K562 (cell line): ENCODE measurements at regions not wholly inside any gene's neighbourhood (a gene's known extent, or its start where the extent isn't known, plus 50 kb on each side); places are given as distances from the start of the nearest gene placed in this dataset.

Experiments
- CHD7 ChIP-seq: fragments of 200-600 bp; sonication (generic); IDR thresholded peaks from one replicate; pipeline ENCODE4 v1.6.1; 2012; ENCODE audit warnings: mild to moderate bottlenecking, low read depth, low read length, inconsistent platforms
- DPF2 ChIP-seq: fragments of 450-650 bp; IDR thresholded peaks from 2 replicates; pipeline ENCODE4 v1.6.1; 2016
- FOXJ3 ChIP-seq: sonication (generic); formaldehyde crosslinking; IDR thresholded peaks from 2 replicates; pipeline ENCODE4 v1.4.0; 2020; ENCODE audit warnings: mild to moderate bottlenecking, missing genetic modification reagents
- FOXK1 ChIP-seq: sonication (generic); formaldehyde crosslinking; IDR thresholded peaks from 2 replicates; pipeline ENCODE4 v1.8.0; 2022; ENCODE audit warnings: missing genetic modification reagents, mild to moderate bottlenecking, borderline replicate concordance
- HDAC6 ChIP-seq: IDR thresholded peaks from 2 replicates; pipeline ENCODE4 v1.6.1; 2012; ENCODE audit warnings: low read depth, mild to moderate bottlenecking, control low read depth, inconsistent platforms, low read length, moderate library complexity
- KDM5B ChIP-seq: fragments of 200-600 bp; sonication (generic); IDR thresholded peaks from 2 replicates; pipeline ENCODE4 v1.6.1; 2012; ENCODE audit warnings: low read depth, mild to moderate bottlenecking, moderate library complexity, low read length, control low read depth, inconsistent platforms; ENCODE audit not compliant: insufficient replicate concordance
- POLR2B ChIP-seq: fragments of 450-650 bp; IDR thresholded peaks from 2 replicates; pipeline ENCODE4 v1.6.1; 2018; ENCODE audit warnings: low read depth; ENCODE audit not compliant: partially characterized antibody
- PREB ChIP-seq: sonication (generic); formaldehyde crosslinking; IDR thresholded peaks from 2 replicates; pipeline ENCODE4 v1.8.1; 2023; ENCODE audit warnings: mild to moderate bottlenecking, missing genetic modification reagents
- RFX5 ChIP-seq: IDR thresholded peaks from 2 replicates; pipeline ENCODE4 v1.6.1; 2011; ENCODE audit warnings: low read depth, mild to moderate bottlenecking, improper control_type of control experiment, low read length
- SMARCC2 ChIP-seq: fragments of 450-650 bp; IDR thresholded peaks from 2 replicates; pipeline ENCODE4 v1.6.1; 2017; ENCODE audit warnings: antibody characterized with exemption, moderate library complexity, mild to moderate bottlenecking, low read depth
- UBTF ChIP-seq, 2 experiments: IDR thresholded peaks; 2 replicates each; pipeline ENCODE4 v1.6.1; 2012; ENCODE audit warnings: improper control_type of control experiment in 2 of 2, low read depth in 2 of 2, low read length in 2 of 2, borderline replicate concordance in 1 of 2
- ZNF644 ChIP-seq: fragments of 200-800 bp; sonication (Bioruptor generic); IDR thresholded peaks from 2 replicates; pipeline ENCODE4 v1.6.1; 2016; ENCODE audit warnings: low read depth, missing genetic modification characterization, missing compliant biosample characterization
- ZNF75A ChIP-seq: fragments of 450-650 bp; formaldehyde crosslinking; IDR thresholded peaks from 2 replicates; pipeline ENCODE4 v1.4.0; 2020; ENCODE audit warnings: mild to moderate bottlenecking

- no peak for TF ChIP-seq CHD7
- TF ChIP-seq DPF2: peak; percentile 83
- TF ChIP-seq HDAC6: no peak
- no peak for TF ChIP-seq FOXK1 (CRISPR knock-in tag)
- TF ChIP-seq ZNF75A (CRISPR knock-in tag): no peak
- TF ChIP-seq ZNF644 (tag): no peak
- TF ChIP-seq UBTF (IDR thresholded peaks at IDR 0.05; ENCODE audit: borderline replicate concordance in 1 of 2, low read depth in 2 of 2, low read length in 2 of 2): no peak
- no peak for TF ChIP-seq PREB (CRISPR knock-in tag)
- TF ChIP-seq POLR2B: no peak
- TF ChIP-seq KDM5B: no peak
- peak; percentile 49; the same call in 1 of the 2 replicates for TF ChIP-seq SMARCC2
- no peak for TF ChIP-seq RFX5
- TF ChIP-seq FOXJ3: no peak
These were observed 267.8 kb upstream of the TRIB2 start (continued) for GRCh38 chr2:12448846-12449505.
